Vagina (tissue), 2 donors: ENCODE measurements at regions not wholly inside any gene's neighbourhood (a gene's known extent, or its start where the extent isn't known, plus 50 kb on each side); places are given as distances from the start of the nearest gene placed in this dataset.

Experiments used
- POLR2A ChIP-seq, 2 donors: fragments of 450-650 bp; IDR thresholded peaks; one replicate each; pipeline ENCODE4 v1.6.1; 2017; ENCODE audit warnings: antibody characterized with exemption in 2 of 2, mild to moderate bottlenecking in 2 of 2, moderate library complexity in 2 of 2
- POLR2AphosphoS5 ChIP-seq, 2 donors: sonication (generic); formaldehyde crosslinking; IDR thresholded peaks; one replicate each; pipeline ENCODE4 v1.9.0; 2017; ENCODE audit warnings: antibody characterized with exemption in 2 of 2, mild to moderate bottlenecking in 2 of 2, low read depth in 1 of 2; ENCODE audit not compliant: insufficient read depth in 1 of 2

- TF ChIP-seq POLR2A (IDR thresholded peaks at IDR 0.05) = no peak
- no peak for TF ChIP-seq POLR2AphosphoS5 (IDR thresholded peaks at IDR 0.05; ENCODE audit: insufficient read depth in 1 of 2, low read depth in 1 of 2)
Observed at GRCh38 chr18:54675076-54675475, 84.0 kb downstream of the DYNAP start.
